Muscle of leg (tissue), 3 donors: ENCODE measurements at regions not wholly inside any gene's neighbourhood (a gene's known extent, or its start where the extent isn't known, plus 50 kb on each side); places are given as distances from the start of the nearest gene placed in this dataset.

Experiments
- DNase-seq: peaks from one replicate; pipeline ENCODE4 v3.0.0; 2013
- H3K27ac ChIP-seq: one replicate; pipeline ENCODE4 v1.5.1; 2013; ENCODE audit warnings: mild to moderate bottlenecking, low read length, control low read depth
- H3K27me3 ChIP-seq: one replicate; pipeline ENCODE4 v1.6.1; 2013; ENCODE audit warnings: low read length; ENCODE audit not compliant: control insufficient read depth, insufficient read depth
- H3K36me3 ChIP-seq: one replicate; pipeline ENCODE4 v1.6.1; 2013; ENCODE audit warnings: low read length; ENCODE audit not compliant: control insufficient read depth, insufficient read depth
- H3K4me1 ChIP-seq: one replicate; pipeline ENCODE4 v1.6.1; 2013; ENCODE audit warnings: low read length; ENCODE audit not compliant: control insufficient read depth, insufficient read depth
- H3K4me3 ChIP-seq: one replicate; pipeline ENCODE4 v1.5.1; 2013; ENCODE audit warnings: low read length, control low read depth
- H3K9me3 ChIP-seq: replicated peaks from 2 replicates; pipeline ENCODE4 v1.6.1; 2013; ENCODE audit warnings: low read depth, low read length; ENCODE audit not compliant: control insufficient read depth
- WGBS: methylation state at CpG from one replicate; pipeline ENCODE4 v1.1.5; 2013; ENCODE audit warnings: missing lambda C conversion rate; ENCODE audit not compliant: insufficient coverage; 5-methylcytosine and 5-hydroxymethylcytosine counted together

DNA sequence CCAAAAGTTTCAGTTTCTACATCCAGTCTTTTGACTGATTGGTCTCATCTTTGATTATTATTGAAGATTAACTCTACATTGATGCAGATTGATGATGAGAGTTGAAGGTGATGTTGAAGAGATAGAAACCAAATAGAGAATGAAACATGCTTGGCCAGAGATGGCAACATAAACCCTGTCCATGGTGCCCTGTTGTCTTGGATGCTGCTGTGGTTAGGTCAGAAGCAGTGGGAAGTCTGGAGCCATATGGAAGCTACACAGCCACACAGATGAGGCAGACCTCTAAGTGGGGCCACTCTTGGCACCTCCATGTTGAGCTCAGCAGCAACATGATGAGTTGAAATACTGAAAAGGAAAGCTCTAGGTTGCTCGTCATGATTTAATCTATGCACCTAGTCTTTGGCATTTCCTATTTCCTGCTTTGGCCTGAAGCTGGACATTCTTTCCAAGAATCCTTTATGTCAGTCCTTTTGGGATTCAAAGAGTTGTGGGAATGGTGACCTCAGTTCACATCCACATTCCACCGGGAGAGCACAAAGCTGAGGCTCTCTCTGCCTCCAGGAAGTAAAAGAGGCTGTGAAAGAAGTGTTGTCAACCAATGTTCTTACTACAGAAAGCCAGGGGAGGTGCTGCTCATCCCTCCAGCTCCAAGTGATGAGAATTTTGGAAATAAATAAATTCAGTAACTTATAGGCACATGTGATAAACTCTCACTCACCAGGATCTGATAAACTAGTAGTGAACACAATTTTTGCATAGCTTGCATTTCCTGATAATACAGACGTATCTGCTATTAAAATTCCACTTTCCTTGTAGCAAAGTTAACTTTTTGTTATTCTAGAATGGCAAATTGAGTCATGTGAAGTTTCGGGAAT is 127.7 kb upstream of the MAF start:
- no CpG with 5 or more reads among the region's 4 CpGs for WGBS
- H3K4me3 ChIP-seq = no peak overlapping the region
- H3K27ac ChIP-seq = no peak overlapping the region
- no peak for DNase-seq
- peaks cover 9% of the 10 kb centered on the region for H3K4me1 ChIP-seq
- H3K9me3 ChIP-seq = no peaks in the 10 kb centered on the region
- H3K27me3 ChIP-seq = no peaks in the 10 kb centered on the region
- H3K36me3 ChIP-seq = no peaks in the 10 kb centered on the region

DNA sequence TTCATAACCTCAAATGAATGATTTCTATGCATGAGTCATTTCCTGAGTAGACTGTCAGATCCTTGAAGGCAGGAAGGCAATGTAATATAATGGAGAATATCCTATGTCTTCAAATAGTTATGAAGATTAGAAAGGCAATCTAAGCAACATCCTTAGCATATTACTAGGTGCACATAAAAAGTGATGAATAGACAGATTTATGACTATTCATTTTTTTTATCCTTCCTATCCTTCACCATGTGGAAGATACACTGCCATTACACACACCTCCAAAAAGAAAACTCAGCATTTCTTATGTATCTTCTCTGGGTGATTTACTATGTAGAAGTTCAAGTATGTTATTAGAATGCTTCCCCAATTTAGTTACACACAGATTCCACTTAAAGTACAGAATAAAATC is 126.4 kb upstream of the MAF start:
- Histone ChIP-seq H3K9me3 (no peaks in the 10 kb centered on the region), H3K4me1 (peaks cover 10% of the 10 kb centered on the region), H3K36me3 (no peaks in the 10 kb centered on the region), H3K27me3 (no peaks in the 10 kb centered on the region), H3K27ac (no peak overlapping the region), H3K4me3 (no peak overlapping the region)
- no peak for DNase-seq

DNA sequence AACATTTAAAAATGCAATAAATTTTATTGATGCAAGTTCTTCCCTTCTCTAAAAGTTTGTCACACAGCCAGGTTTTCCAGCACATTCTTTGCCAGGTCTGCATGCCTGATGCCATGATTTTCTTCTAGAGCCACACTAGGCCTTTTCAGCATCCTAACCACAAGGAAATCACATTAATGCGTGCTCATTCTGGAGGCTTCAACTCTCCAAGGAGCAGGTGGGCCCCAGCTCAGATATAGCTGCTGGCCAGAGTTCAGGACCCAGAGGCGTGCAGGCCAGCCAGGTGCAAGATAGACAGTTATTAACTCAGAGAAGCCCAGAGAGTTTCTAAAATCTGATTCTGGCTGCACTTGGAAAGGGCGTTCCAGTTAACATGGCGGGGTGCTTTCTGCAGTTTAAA is 124.5 kb upstream of the MAF start:
- no peaks in the 10 kb centered on the region for H3K36me3 ChIP-seq
- H3K4me3 ChIP-seq = no peak overlapping the region
- H3K27ac ChIP-seq = no peak overlapping the region
- WGBS = 28% methylated on average over 4 of the region's 4 CpGs
- peak; percentile 75 for DNase-seq
- peaks cover 17% of the 10 kb centered on the region for H3K4me1 ChIP-seq
- H3K9me3 ChIP-seq = no peaks in the 10 kb centered on the region
- H3K27me3 ChIP-seq = no peaks in the 10 kb centered on the region

DNA sequence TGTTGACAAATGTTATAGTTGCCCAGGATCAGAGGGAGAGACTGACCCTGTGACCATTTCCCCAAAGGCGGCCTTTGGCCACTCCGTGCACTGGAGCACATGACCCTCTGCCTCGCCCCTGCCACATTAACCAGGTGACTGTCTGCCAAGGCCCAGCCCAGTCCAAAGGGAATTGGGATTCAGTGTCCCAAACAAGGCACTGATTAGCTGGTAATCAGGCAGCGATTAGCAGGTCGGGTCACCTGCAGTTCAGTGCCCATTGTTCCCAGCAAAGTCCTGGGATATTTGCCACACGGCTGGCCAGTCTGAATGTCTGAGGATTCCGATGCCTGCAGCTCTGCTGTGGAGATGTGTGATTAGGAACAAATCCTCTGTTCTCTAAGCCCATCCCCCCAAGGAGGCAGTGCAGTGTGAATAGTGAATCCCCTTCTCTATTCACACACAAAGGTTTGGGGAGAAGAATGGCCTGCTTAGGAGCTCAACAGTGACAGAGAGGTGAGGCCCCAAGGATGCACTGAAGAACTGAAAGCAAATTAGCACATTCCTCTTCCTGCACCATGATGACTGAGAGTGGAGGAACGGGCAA is 123.1 kb upstream of the MAF start:
- Histone ChIP-seq H3K27me3 (no peaks in the 10 kb centered on the region), H3K36me3 (no peaks in the 10 kb centered on the region), H3K27ac (no peak overlapping the region), H3K4me1 (peaks cover 17% of the 10 kb centered on the region), H3K9me3 (no peaks in the 10 kb centered on the region), H3K4me3 (no peak overlapping the region)
- WGBS = 86% methylated on average over 5 of the region's 8 CpGs
- no peak for DNase-seq

DNA sequence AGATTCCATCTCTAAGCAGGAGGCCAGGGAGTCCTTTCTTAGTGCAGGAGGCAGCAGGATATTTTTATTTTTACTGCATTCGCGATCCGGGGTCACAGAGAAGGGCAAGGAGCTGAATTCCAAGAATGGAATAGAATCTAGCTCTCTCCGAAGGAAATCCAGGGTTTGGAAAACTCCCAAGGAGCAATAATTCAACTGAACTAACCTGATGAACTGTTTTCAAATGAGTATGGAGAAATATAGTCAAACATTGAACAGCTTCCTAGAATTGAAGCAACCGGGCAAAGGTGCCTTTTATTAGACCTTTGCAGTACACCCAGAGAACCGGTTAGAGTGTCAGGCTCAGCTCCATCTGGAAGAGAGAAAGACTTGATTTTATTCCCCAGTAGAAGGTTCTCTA is 120.7 kb upstream of the MAF start:
- peak overlapping the region; percentile 63 for H3K27ac ChIP-seq
- no peaks in the 10 kb centered on the region for H3K9me3 ChIP-seq
- no peak overlapping the region for H3K4me3 ChIP-seq
- no peaks in the 10 kb centered on the region for H3K36me3 ChIP-seq
- no CpG with 5 or more reads among the region's 6 CpGs for WGBS
- no peaks in the 10 kb centered on the region for H3K27me3 ChIP-seq
- DNase-seq = peak; percentile 89
- peaks cover 21% of the 10 kb centered on the region for H3K4me1 ChIP-seq

DNA sequence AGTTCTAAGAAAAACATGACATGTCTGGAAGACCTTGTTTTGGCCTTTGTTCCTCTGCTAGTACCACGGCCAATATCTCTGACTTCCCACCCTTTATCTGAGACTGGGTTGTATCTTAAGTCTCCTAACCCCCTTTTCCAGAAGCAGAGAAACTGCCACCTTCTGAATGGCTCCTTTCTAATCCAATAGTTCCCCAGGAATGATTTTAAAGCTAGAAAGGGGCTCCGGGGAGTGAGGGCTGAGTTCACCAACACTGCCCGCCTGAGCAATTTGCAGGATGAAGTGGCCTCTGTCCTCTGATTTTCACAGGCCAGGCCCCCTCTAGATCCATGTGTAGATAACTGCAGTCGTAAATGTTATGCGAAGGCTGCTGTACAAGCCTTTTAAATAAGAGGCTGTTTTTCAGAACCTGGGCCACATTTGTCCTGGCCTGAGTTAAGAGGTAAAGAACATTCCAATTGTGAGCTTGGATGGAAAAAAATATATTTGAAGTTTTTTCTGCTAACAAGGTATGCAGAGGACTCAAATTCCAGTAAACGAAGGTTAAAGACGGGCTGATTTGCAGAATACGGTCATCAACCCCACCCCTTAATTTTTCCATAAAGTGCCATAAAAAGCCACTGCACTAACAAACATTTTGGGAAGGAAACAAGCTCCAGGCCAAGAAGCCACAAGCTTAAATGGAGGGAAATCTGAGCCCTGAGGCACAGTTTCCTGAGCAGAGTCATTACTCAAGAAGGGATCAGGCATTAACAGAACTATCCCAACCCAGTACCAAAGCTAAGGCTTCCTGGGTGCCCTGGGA is 117.0 kb upstream of the MAF start:
- H3K27ac ChIP-seq = peak overlapping the region; percentile 57
- peak; percentile 80 for DNase-seq
- H3K27me3 ChIP-seq = no peaks in the 10 kb centered on the region
- H3K36me3 ChIP-seq = no peaks in the 10 kb centered on the region
- WGBS = 50% methylated on average over 4 of the region's 8 CpGs
- H3K4me3 ChIP-seq = no peak overlapping the region
- no peaks in the 10 kb centered on the region for H3K9me3 ChIP-seq
- H3K4me1 ChIP-seq = peaks cover 14% of the 10 kb centered on the region

DNA sequence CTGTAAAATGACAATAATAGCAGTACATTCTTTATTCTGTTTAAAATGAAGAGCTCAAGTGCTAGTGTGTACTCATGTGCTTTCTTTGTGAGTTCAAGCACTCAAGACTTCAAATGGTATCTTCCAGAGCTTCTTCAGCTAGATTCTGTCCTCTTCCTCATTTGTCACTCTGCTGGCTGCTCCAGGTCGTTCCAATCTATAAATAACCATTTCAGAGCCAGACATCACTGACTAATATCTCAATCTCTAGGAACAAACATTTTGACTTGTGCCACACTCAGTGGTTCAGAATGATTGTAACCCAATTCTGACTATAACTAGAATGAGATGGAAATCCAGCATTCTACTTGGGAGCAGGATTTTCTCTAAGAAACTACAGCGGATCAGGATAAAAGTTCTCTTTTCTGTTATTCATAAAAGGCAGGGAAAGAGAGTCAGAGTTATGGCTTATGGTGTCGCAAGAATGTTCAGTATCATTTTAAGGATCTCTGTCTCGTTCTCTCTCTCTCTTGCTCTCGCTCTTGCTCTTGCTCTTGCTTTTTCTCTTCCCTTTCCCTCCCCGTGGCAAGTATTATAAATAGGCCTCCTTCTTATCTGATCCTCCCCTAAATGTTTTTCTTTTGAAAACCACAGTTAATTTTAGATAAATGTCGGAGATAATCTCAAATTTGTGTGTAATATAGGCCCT is 116.3 kb upstream of the MAF start:
- DNase-seq = no peak
- WGBS = 67% methylated on average over 3 of the region's 7 CpGs
- no peaks in the 10 kb centered on the region for H3K9me3 ChIP-seq
- H3K4me3 ChIP-seq = no peak overlapping the region
- H3K36me3 ChIP-seq = no peaks in the 10 kb centered on the region
- no peak overlapping the region for H3K27ac ChIP-seq
- peaks cover 13% of the 10 kb centered on the region for H3K4me1 ChIP-seq
- no peaks in the 10 kb centered on the region for H3K27me3 ChIP-seq

DNA sequence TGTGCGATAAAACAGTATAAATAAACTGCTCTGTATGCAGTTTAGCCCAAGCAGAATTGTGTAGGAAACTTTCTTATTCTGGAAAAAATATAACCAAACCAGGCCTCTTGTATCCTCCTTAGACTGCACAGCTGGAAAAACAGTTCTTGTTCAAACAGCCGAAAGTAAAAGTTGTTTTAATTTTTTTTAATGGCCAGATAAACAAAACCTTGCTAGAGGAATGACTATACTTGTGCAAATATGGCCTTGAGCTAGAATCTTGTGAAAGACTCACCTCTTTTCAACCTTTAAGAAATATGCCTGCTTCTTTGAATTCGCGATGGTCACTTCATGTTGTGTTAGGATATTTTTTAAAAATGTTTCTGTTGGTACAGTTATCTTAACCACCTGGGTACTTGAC is 114.5 kb upstream of the MAF start:
- Histone ChIP-seq H3K27me3 (no peaks in the 10 kb centered on the region), H3K27ac (peak overlapping the region; percentile 59), H3K9me3 (no peaks in the 10 kb centered on the region), H3K4me1 (peaks cover 7% of the 10 kb centered on the region), H3K36me3 (no peaks in the 10 kb centered on the region), H3K4me3 (no peak overlapping the region)
- WGBS = no CpG with 5 or more reads among the region's 4 CpGs
- DNase-seq = peak; percentile 70

DNA sequence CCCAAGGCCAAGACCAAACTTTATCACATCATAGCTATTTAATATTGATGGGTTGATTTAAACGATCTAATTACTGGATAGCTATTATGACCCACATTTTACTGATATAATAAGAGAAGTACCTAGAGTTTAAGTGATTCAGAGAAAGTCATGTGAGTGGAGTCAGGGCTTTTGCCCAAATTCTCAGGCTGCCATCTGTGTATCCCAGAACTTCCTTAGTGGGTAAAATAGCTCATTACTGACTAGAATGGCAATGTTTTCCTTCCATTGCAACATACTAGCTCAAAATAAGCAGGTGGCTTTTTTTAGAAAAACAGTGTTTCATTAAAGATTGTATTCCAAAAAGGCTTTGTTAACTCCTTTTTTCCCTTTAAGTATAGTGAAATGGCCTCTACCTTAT is 113.9 kb upstream of the MAF start:
- DNase-seq = no peak
- H3K4me1 ChIP-seq = peaks cover 7% of the 10 kb centered on the region
- H3K9me3 ChIP-seq = no peaks in the 10 kb centered on the region
- peak overlapping the region; percentile 59 for H3K27ac ChIP-seq
- no CpG with 5 or more reads among the region's 1 CpG for WGBS
- H3K27me3 ChIP-seq = no peaks in the 10 kb centered on the region
- H3K36me3 ChIP-seq = no peaks in the 10 kb centered on the region
- H3K4me3 ChIP-seq = no peak overlapping the region
